Hepatic stellate cell (primary cell): ENCODE measurements at regions not wholly inside any gene's neighbourhood (a gene's known extent, or its start where the extent isn't known, plus 50 kb on each side); places are given as distances from the start of the nearest gene placed in this dataset.

ENCODE experiments used
- DNase-seq: peaks from one replicate; pipeline ENCODE4 v3.0.0; 2011; ENCODE audit warnings: low spot score

- no peak for DNase-seq
Observed at GRCh38 chr22:48906216-48906835, 921.3 kb downstream of the BRD1 start.

- DNase-seq, result no peak
Observed at GRCh38 chr22:48905206-48905975, 922.3 kb downstream of the BRD1 start.

- no peak for DNase-seq
Observed at GRCh38 chr22:48902983-48903650, 924.6 kb downstream of the BRD1 start.

GRCh38 chr22:48902001-48902869, 925.4 kb downstream of the BRD1 start:
- no peak for DNase-seq

GRCh38 chr22:48901324-48901723, 926.3 kb downstream of the BRD1 start:
- no peak for DNase-seq

GRCh38 chr22:48900626-48901025, 927.0 kb downstream of the BRD1 start:
- DNase-seq, result no peak

- no peak for DNase-seq
Observed at GRCh38 chr22:48900327-48900597, 927.4 kb downstream of the BRD1 start.

GRCh38 chr22:48899523-48900326, 927.9 kb downstream of the BRD1 start:
- no peak for DNase-seq

- no peak for DNase-seq
Observed at GRCh38 chr22:48898524-48899250, 929.0 kb downstream of the BRD1 start.

- no peak for DNase-seq
Observed at GRCh38 chr22:48897645-48898370, 929.9 kb downstream of the BRD1 start.

- DNase-seq, result no peak
Observed at GRCh38 chr22:48896766-48897644, 930.7 kb downstream of the BRD1 start.

GRCh38 chr22:48895831-48896765, 931.6 kb downstream of the BRD1 start:
- no peak for DNase-seq

- no peak for DNase-seq
Observed at GRCh38 chr22:48895336-48895735, 932.3 kb downstream of the BRD1 start.

GRCh38 chr22:48894804-48895250, 932.8 kb downstream of the BRD1 start:
- DNase-seq, result no peak

GRCh38 chr22:48894064-48894671, 933.5 kb downstream of the BRD1 start:
- no peak for DNase-seq

- DNase-seq, result no peak
Observed at GRCh38 chr22:48893288-48894063, 934.2 kb downstream of the BRD1 start.
